Activated naive CD8-positive, alpha-beta T cell treated with anti-CD3 and anti-CD28 coated beads, Interleukin-2, amount 50 U/mL, for 24 hours (primary cell): ENCODE measurements at regions not wholly inside any gene's neighbourhood (a gene's known extent, or its start where the extent isn't known, plus 50 kb on each side); places are given as distances from the start of the nearest gene placed in this dataset.

Experiments used
- ATAC-seq: fragments of 150-1000 bp; cut with Tn5 transposase; one replicate; pipeline ENCODE4 v1.10.0; 2021
- DNase-seq: peaks from one replicate; pipeline ENCODE4 v3.0.0; 2021
- H3K27ac Mint-ChIP-seq: one replicate; pipeline ENCODE4 v1.8.0; 2021; ENCODE audit warnings: mild to moderate bottlenecking, mixed read lengths
- H3K27me3 Mint-ChIP-seq: one replicate; pipeline ENCODE4 v1.8.0; 2021; ENCODE audit warnings: mixed read lengths
- H3K36me3 Mint-ChIP-seq: one replicate; pipeline ENCODE4 v1.8.0; 2021; ENCODE audit warnings: low read depth, mixed read lengths
- H3K4me1 Mint-ChIP-seq: one replicate; pipeline ENCODE4 v1.8.0; 2021; ENCODE audit warnings: mixed read lengths
- H3K4me3 Mint-ChIP-seq: one replicate; pipeline ENCODE4 v1.8.0; 2021; ENCODE audit warnings: mild to moderate bottlenecking, moderate library complexity, mixed read lengths
- H3K9me3 Mint-ChIP-seq: one replicate; pipeline ENCODE4 v1.8.0; 2021; ENCODE audit warnings: mixed read lengths

DNA sequence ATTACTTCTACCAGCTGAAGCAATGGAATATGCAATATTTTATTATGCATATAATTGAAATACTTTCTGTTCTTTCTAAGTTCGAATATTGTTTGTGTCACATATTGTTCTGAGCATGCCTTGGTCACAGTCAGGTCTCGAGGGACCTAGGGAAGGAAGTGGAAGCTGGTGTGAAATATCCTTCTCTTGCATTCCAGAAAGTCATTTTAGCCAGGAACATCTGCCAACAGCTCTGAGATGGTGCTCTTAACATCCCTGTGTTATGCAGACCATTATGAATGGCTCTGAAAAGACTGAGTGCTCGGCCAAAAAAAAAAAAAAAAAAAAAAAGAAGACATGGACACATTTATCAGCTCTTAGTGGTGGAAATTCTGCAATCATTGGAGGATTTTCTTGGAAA lies 132.7 kb upstream of the JAG1 start:
- Mint-ChIP-seq H3K27me3 (peaks cover 3% of the 10 kb centered on the region), H3K9me3 (no peaks in the 10 kb centered on the region), H3K4me1 (no peaks in the 10 kb centered on the region), H3K27ac (no peak overlapping the region), H3K4me3 (no peak overlapping the region), H3K36me3 (no peaks in the 10 kb centered on the region)
- ATAC-seq (no peak), DNase-seq (no peak)

DNA sequence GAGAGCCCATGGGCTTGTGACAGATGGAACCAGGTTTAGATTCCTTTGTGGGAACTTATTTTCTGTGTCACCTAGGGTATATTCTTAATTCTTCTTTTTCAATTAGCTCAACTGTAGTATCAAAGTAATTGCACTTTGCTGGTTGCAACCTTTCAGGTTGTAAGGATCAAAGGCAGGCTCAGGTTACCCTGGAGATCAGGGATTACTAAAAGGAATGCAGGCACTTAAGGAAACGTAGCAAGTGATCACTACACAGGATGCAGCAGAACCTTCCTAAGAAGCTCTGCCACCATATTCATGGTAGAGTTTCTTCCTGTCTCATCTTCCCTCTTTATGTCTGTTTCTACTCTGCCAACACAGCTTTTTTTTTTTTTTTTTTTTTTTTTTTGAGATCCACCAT lies 133.2 kb upstream of the JAG1 start:
- DNase-seq (no peak), ATAC-seq (no peak)
- Mint-ChIP-seq H3K4me1 (no peaks in the 10 kb centered on the region), H3K4me3 (no peak overlapping the region), H3K27me3 (peaks cover 3% of the 10 kb centered on the region), H3K36me3 (no peaks in the 10 kb centered on the region), H3K27ac (no peak overlapping the region), H3K9me3 (no peaks in the 10 kb centered on the region)

DNA sequence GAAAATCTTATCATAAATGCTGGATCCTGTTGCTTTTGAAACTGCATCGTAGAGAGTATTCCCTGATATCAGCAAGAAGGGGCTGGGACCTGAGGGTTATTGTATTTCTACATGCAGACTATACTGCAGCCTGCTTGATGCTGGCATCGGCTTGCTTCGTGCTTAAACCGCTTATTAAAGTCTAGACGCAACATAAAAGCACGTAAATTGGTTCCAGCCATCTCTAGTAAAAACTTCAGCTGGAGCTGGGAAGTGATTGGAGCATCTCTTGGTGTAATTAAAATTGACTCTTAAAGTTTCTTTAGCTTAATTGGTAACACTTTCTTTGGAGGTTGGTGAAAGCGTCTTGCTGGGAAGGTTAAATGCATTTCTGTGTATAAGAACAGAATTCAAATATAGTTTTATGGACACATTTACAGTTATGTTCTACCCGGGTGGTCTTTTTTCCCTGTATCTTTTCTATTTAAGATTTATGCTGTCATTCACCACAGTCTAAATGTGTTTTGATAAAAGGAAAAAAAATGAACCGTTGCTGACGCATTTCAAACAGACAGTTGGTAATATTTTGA lies 139.0 kb upstream of the JAG1 start:
- Mint-ChIP-seq H3K4me1 (no peaks in the 10 kb centered on the region), H3K9me3 (no peaks in the 10 kb centered on the region), H3K27me3 (peaks cover 3% of the 10 kb centered on the region), H3K36me3 (no peaks in the 10 kb centered on the region), H3K27ac (no peak overlapping the region), H3K4me3 (no peak overlapping the region)
- DNase-seq (no peak), ATAC-seq (no peak)

DNA sequence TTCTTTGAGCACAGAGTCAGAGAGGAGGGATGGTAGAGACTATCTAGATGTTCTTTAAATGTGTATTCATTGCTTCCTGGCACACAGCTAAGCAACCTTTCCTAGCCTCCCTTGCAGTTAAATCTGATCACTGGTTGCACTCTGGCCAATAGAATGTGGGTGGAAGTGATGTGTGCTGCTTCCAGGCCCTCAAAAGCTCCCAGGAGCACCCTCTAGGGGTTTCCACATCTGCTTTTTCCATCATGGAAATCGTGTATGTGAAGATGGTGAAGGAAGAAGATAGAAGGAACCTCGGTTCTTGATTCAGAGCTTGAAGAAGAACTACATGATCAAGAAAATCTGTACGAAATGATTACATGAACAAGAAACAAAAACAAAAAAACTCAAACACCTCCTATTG lies 149.8 kb upstream of the JAG1 start:
- H3K36me3 Mint-ChIP-seq: no peaks in the 10 kb centered on the region
- peaks cover 6% of the 10 kb centered on the region for H3K9me3 Mint-ChIP-seq
- DNase-seq (no peak), ATAC-seq (no peak)
- H3K27me3 Mint-ChIP-seq: no peaks in the 10 kb centered on the region
- no peak overlapping the region for H3K27ac Mint-ChIP-seq
- no peak overlapping the region for H3K4me3 Mint-ChIP-seq
- H3K4me1 Mint-ChIP-seq: no peaks in the 10 kb centered on the region

DNA sequence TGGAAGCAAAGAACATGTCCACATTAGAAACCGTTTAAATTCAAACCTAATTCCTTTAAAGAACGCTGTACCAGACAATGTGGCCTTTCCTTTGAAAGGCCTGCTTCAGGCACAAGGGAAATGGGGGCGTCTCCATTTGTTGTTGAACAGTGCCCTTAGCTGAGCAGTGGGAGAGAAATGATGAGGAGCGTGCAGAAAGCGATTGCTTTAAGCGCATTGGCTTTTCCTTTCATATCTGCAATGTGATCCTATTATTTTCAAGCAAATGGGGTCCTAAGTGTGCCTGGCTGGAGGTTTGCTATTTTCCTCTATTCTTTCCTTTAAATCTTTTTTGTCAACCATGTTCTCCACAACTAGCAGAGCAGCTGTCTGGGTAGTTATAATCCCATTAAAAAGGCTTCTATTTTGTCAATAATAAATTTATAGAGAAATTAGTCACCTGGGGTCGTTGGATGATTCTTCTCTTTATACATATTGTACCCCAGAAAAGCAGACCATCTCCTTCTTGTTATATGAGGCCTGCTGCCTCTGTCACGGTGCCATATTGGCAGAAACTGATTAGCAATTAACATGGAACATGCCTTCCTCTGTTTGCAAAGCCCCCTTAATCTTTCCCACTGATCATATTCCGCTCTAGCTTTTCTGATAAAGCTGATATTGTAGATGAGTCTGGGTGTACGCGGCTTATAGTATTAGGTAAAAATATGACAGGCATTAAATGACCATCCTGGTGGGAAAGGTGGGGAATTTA lies 151.1 kb upstream of the JAG1 start:
- no peak for ATAC-seq
- Mint-ChIP-seq H3K9me3 (peaks cover 6% of the 10 kb centered on the region), H3K36me3 (no peaks in the 10 kb centered on the region), H3K27ac (no peak overlapping the region), H3K4me1 (no peaks in the 10 kb centered on the region), H3K4me3 (no peak overlapping the region), H3K27me3 (no peaks in the 10 kb centered on the region)
- DNase-seq: no peak

DNA sequence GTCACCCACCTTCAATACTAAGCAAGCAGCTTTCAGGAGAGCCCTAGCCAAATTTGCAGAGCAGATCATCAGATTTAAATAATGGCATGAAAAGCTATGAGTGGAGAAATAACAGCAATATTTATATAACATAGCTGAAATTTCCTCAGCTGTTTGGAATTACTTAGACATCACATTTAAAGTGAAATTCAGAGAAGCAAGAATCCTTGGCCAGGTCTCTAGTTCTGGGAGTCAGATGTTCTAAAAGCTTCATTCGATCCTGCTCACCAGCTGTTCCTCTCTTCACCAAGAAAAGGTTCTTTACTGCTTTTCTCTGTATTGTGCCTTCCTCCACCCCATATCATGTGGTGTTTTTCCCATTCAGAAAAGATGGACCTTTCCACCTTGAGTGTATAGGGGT lies 152.3 kb upstream of the JAG1 start:
- H3K4me3 Mint-ChIP-seq: no peak overlapping the region
- H3K9me3 Mint-ChIP-seq: no peaks in the 10 kb centered on the region
- ATAC-seq: no peak

DNA sequence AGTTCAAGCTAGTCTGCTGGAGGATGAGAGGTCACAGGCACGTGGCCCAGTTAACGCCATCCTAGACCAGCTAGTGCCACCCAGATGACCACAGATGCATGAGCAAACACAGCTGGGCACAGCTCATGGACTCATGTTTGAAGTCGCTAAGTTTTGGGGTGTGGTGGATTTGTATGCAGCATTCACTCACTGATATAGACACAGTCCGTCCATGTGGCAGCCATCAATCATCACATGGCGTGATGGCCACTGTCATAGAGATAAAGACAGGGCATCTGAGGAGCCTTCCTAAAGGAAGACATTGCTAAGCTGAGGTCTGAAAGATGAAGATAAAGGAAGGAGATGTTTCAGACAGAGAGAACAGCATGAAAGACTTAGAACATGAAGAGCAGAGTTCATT lies 154.4 kb upstream of the JAG1 start:
- Mint-ChIP-seq H3K9me3 (no peaks in the 10 kb centered on the region), H3K4me1 (no peaks in the 10 kb centered on the region), H3K27me3 (no peaks in the 10 kb centered on the region), H3K36me3 (no peaks in the 10 kb centered on the region), H3K27ac (no peak overlapping the region), H3K4me3 (no peak overlapping the region)
- DNase-seq: no peak
- no peak for ATAC-seq

More for the DNA sequence above, 152.3 kb upstream of the JAG1 start:
- Mint-ChIP-seq H3K27ac (no peak overlapping the region), H3K27me3 (no peaks in the 10 kb centered on the region), H3K4me1 (no peaks in the 10 kb centered on the region), H3K36me3 (no peaks in the 10 kb centered on the region)
- no peak for DNase-seq

DNA sequence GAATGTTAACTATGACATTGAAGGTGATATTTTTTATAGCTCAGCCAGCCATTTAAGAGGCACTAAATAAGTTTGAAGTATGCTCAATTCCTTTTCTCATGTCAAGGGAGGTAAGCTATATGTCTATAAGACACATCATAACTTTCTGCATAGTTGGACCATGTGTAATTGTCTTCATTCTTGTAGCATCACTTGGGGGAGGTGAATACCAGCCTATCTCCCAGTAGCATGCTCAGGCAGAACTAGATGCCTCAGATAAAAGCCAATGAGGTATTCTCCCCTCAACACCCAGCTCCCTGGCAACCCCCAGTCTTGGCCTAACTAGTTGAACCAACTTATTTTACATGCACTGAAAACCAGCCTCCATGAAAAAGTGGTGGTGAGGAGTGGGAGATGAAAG lies 158.3 kb upstream of the JAG1 start:
- Mint-ChIP-seq H3K27ac (no peak overlapping the region), H3K27me3 (peaks cover 5% of the 10 kb centered on the region), H3K9me3 (no peaks in the 10 kb centered on the region), H3K4me1 (no peaks in the 10 kb centered on the region), H3K36me3 (no peaks in the 10 kb centered on the region), H3K4me3 (no peak overlapping the region)
- no peak for DNase-seq
- no peak for ATAC-seq

DNA sequence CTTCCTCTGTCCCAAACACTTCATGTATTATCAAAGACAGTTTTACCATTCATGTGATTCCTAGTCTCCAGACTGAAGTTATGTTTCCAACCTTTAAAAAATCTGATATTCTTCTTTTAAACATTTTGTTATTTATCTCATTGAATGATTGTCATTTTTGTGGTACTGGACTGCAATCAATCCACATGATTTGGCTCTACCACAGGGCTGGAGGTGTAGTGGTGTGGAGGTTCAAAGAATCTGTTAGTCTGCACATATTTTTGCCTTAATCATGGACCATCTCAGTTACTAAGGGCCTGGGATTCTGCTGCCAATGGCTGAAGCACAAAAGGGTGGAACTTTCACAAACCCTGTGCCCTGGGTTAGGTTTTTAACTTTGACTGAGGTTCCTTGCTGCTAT lies 164.1 kb upstream of the JAG1 start:
- H3K36me3 Mint-ChIP-seq: no peaks in the 10 kb centered on the region
- ATAC-seq: no peak
- no peak overlapping the region for H3K27ac Mint-ChIP-seq
- peaks cover 13% of the 10 kb centered on the region for H3K9me3 Mint-ChIP-seq
- H3K4me1 Mint-ChIP-seq: no peaks in the 10 kb centered on the region
- H3K4me3 Mint-ChIP-seq: no peak overlapping the region
- peaks cover 5% of the 10 kb centered on the region for H3K27me3 Mint-ChIP-seq
- no peak for DNase-seq

DNA sequence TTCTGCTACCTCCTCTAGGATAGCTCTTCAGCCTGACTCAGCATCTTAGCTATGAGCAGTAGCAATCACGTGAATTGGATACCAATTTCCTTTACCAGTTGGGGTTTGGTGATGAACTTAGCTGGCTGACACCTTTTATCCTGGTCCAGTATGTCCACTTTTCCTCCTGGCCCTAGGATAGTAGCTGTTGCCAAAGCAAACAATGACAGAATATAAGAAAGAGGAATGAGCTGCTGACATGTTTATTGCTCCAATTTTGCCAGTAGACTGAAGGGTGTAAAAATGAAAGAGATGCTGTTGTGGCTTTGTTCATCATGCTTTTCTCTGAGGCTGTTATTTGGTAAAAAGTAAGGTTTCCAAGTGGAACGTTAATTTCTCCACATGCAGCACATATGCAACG lies 168.3 kb upstream of the JAG1 start:
- Mint-ChIP-seq H3K36me3 (no peaks in the 10 kb centered on the region), H3K9me3 (peaks cover 20% of the 10 kb centered on the region), H3K4me3 (no peak overlapping the region), H3K4me1 (no peaks in the 10 kb centered on the region), H3K27me3 (no peaks in the 10 kb centered on the region), H3K27ac (no peak overlapping the region)
- no peak for ATAC-seq
- no peak for DNase-seq

DNA sequence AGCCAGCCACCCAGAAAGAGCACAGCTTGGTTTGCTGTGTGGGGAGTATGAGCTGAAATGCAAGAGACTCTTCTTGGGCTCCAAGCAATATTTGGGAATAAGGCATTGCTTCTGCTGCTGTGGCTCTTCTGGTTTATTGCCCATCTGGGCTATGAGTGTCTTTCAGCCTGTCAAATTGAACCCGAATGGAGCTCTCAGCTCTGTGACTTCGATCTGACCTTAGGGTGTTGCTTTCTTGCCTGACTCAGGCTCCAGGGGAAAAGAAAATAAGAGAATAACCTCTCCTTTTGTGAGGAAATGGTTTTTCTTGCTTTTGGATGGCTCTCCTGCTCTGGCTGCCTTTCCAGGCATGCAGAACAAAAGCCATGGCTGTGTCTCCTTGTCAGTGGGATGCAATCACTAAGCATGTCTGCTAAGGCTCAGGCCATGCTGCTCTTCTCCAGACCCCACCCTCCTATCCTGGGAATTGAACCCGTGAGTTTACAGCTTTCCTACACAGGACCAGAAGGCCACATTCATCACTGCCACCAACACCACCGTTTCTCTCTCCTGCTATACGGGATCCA lies 169.4 kb upstream of the JAG1 start:
- Mint-ChIP-seq H3K4me1 (no peaks in the 10 kb centered on the region), H3K4me3 (no peak overlapping the region), H3K27me3 (no peaks in the 10 kb centered on the region), H3K9me3 (peaks cover 20% of the 10 kb centered on the region), H3K36me3 (no peaks in the 10 kb centered on the region), H3K27ac (no peak overlapping the region)
- no peak for ATAC-seq
- DNase-seq: no peak

DNA sequence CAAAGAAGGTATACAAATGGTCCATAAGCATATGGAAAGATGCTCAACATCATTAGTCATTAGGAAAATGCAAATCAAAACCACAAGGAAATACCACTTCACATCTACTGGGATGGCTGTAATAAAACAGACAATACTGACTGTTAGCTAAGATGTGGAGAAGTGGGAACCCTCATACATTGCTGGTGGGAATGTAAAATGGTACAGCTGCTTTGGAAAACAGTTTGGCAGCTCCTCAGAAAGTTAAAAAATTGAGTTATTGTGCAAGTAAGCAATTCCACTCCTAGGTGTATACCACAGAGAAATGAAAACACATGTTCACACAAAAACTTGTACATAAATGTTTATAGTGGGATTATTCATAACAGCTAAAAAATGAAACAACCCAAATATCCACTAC lies 173.0 kb upstream of the JAG1 start:
- no peaks in the 10 kb centered on the region for H3K36me3 Mint-ChIP-seq
- no peak overlapping the region for H3K27ac Mint-ChIP-seq
- DNase-seq: no peak
- no peak for ATAC-seq
- peaks cover 11% of the 10 kb centered on the region for H3K9me3 Mint-ChIP-seq
- no peak overlapping the region for H3K4me3 Mint-ChIP-seq
- H3K27me3 Mint-ChIP-seq: no peaks in the 10 kb centered on the region
- no peaks in the 10 kb centered on the region for H3K4me1 Mint-ChIP-seq

DNA sequence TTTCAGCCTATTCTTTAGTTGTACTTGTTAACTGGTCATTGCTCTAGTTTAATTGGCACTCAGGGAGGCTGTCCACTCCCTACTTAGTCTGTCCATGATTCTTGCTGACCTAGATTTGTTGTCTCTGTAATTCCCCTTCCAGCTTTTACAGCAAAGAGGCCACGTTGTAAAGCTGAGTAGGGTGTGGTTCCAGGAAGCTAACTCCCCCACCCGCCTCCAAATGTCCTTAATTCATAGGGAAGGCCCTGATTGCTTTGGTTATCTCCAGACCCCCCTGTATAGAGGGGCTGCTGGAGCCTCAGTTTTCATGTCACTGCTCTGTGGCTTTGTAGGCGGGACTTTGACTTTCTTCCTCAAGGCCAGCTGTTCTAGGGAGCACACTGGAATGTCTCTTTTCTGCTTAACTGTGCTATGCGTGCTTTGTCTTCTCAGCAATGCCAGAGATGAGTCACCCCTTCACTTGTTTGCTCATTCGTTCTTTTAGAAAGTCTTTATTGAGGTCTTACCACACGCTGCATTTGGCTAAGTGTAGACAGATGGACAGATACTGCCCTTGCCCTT lies 175.1 kb upstream of the JAG1 start:
- Mint-ChIP-seq H3K9me3 (no peaks in the 10 kb centered on the region), H3K4me1 (no peaks in the 10 kb centered on the region), H3K4me3 (no peak overlapping the region), H3K27me3 (no peaks in the 10 kb centered on the region), H3K36me3 (no peaks in the 10 kb centered on the region), H3K27ac (no peak overlapping the region)
- DNase-seq: no peak
- no peak for ATAC-seq

DNA sequence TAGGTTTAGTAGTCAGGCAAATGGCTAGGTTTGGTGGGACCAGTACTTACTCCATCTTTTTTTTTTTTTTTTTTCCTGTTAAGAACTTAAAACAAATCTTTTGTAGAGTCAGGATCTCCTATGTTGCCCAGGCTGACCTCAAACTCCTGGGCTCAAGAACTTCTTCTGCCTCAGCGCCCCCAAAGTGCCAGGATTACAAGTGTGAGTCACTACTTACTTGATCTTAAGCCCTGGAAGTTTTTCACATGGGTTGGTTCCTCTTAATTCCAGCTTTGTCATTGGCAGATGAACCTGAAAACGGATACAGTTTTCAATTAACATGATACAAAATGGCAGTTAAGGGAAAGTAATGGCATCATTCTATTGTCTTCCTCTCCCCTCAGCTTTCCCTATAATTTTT lies 179.4 kb upstream of the JAG1 start:
- Mint-ChIP-seq H3K27ac (no peak overlapping the region), H3K4me3 (no peak overlapping the region), H3K27me3 (no peaks in the 10 kb centered on the region), H3K9me3 (no peaks in the 10 kb centered on the region), H3K36me3 (no peaks in the 10 kb centered on the region), H3K4me1 (no peaks in the 10 kb centered on the region)
- DNase-seq (no peak), ATAC-seq (no peak)

DNA sequence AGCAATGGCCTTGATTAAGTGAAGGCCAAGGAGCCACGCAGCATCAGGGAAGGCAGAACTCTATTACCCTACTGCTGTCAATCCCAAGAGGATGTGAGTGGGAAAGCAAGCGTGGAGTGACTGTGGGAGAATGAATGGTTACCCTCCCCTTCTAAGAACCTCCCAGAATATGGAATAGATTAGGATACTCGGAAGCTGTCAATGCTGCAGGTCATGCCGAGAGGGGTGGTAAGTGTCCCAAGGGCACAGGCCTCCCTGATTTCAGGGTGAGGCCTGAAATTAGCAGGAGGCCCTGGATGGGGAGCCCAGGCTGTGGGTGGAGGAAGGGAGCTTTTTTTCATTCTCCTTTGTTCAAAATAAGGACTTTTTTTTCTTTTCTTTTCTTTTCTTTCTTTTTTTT lies 179.9 kb upstream of the JAG1 start:
- no peaks in the 10 kb centered on the region for H3K4me1 Mint-ChIP-seq
- H3K36me3 Mint-ChIP-seq: no peaks in the 10 kb centered on the region
- no peak overlapping the region for H3K4me3 Mint-ChIP-seq
- DNase-seq (no peak), ATAC-seq (no peak)
- H3K27me3 Mint-ChIP-seq: no peaks in the 10 kb centered on the region
- H3K27ac Mint-ChIP-seq: no peak overlapping the region
- no peaks in the 10 kb centered on the region for H3K9me3 Mint-ChIP-seq
